ENCODE measurements at regions not wholly inside any gene's neighbourhood (a gene's known extent, or its start where the extent isn't known, plus 50 kb on each side); places are given as distances from the start of the nearest gene placed in this dataset.

DNA sequence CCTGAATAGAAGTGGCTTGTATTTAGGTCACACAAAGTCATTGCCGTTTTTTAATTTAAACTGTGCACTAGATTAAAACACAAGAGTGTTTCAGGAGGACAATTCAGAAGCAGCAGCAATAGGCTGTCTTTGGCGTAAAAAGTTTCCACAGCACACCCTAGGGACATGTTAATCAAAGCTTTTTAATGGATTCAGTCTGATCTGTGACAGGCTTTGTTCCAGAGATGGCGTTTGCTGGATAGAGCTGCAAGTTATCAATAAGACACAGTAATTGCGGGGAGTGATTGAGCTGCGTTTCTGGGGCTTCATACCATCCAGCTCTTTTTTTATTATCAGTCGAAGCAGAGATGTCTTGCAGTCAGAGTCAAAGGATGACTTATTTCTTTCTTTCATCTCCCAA lies 300.3 kb downstream of the ZNF608 start:
- DNase-seq (ENCODE audit: low read depth), result no peak
- no peak overlapping the region for H3K4me3 ChIP-seq (ENCODE audit: control insufficient read depth, low read depth, low read length)
- TF ChIP-seq CTCF (IDR thresholded peaks at IDR 0.05; ENCODE audit: control insufficient read depth, insufficient read depth, low read depth, low read length, missing control alignments), result no peak

- H3K4me3 ChIP-seq (ENCODE audit: control insufficient read depth, low read depth, low read length), result no peak overlapping the region
- no peak for TF ChIP-seq CTCF (IDR thresholded peaks at IDR 0.05; ENCODE audit: control insufficient read depth, insufficient read depth, low read depth, low read length, missing control alignments)
- no peak for DNase-seq (ENCODE audit: low read depth)
These were observed 301.3 kb downstream of the ZNF608 start for GRCh38 chr5:124445070-124445619.

- no peak for DNase-seq (ENCODE audit: low read depth)
- TF ChIP-seq CTCF (IDR thresholded peaks at IDR 0.05; ENCODE audit: control insufficient read depth, insufficient read depth, low read depth, low read length, missing control alignments), result no peak
- H3K4me3 ChIP-seq (ENCODE audit: control insufficient read depth, low read depth, low read length), result no peak overlapping the region
These were observed 302.2 kb downstream of the ZNF608 start for GRCh38 chr5:124444147-124444775.

DNA sequence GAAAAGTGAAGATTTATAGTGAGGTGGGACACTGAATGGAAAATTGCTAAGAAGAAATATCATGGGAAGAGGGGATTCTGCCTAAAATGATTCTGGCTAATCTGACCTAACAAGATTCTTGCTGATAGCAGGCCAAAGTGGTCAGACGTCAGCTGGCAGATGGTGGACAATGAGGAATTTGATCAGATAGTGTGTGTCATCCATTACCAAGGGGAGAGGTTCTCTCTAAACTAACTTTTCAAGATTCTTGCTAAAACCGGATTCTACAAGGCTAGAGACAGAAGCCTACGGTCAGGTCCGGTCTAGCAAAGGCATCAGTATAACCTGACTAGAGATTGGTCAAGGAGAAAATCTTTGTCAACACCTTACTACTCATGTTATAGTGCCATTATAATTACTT lies 306.0 kb downstream of the ZNF608 start:
- DNase-seq (ENCODE audit: low read depth), result no peak
- TF ChIP-seq CTCF (IDR thresholded peaks at IDR 0.05; ENCODE audit: control insufficient read depth, insufficient read depth, low read depth, low read length, missing control alignments), result no peak
- no peak overlapping the region for H3K4me3 ChIP-seq (ENCODE audit: control insufficient read depth, low read depth, low read length)

- no peak for DNase-seq (ENCODE audit: low read depth)
- TF ChIP-seq CTCF (IDR thresholded peaks at IDR 0.05; ENCODE audit: control insufficient read depth, insufficient read depth, low read depth, low read length, missing control alignments), result no peak
- no peak overlapping the region for H3K4me3 ChIP-seq (ENCODE audit: control insufficient read depth, low read depth, low read length)
These were observed 306.8 kb downstream of the ZNF608 start for GRCh38 chr5:124439609-124440008.

DNA sequence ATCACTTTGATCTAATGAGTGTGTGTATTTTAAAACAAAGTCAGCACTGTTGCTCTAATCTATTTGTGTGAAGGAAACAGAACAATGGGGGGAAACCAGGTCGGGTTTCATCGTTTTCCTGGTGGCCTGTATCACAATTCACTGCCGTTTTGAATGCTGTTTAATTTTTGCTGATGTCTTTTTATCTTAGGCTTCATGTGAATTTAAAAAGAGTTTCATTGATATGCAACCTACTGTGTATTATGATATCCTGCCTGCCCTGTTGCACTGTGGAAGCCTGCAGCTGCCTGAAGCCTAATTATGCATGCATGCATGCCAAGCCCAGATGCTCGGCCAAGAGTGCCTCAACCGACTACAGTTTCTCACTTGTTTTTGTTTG lies 307.5 kb downstream of the ZNF608 start:
- DNase-seq (ENCODE audit: low read depth), result no peak
- no peak for TF ChIP-seq CTCF (IDR thresholded peaks at IDR 0.05; ENCODE audit: control insufficient read depth, insufficient read depth, low read depth, low read length, missing control alignments)
- H3K4me3 ChIP-seq (ENCODE audit: control insufficient read depth, low read depth, low read length), result no peak overlapping the region
